Left lung (tissue), 4 donors: ENCODE measurements at regions not wholly inside any gene's neighbourhood (a gene's known extent, or its start where the extent isn't known, plus 50 kb on each side); places are given as distances from the start of the nearest gene placed in this dataset.
A peak's percentile ranks its signal among the peaks of the same experiment; 100 is the strongest.

Experiments
- ATAC-seq: fragments of 200-7000 bp; cut with Tn5 transposase; one replicate; pipeline ENCODE4 v1.9.1; 2020; ENCODE audit warnings: moderate library complexity
- DNase-seq, 4 donors: peaks; one replicate each; pipeline ENCODE4 v3.0.0-alpha.2; 2013 to 2020
- H3K27ac ChIP-seq, 2 donors: fragments of 200-600 bp; sonication (generic) in 1 of 2; one replicate each; pipeline versions ENCODE4 v1.5.0 to v1.8.0; 2020 to 2021
- H3K27me3 ChIP-seq, 2 donors: fragments of 200-600 bp; sonication (generic) in 1 of 2; one replicate each; pipeline versions ENCODE4 v1.5.0 to v1.8.0; 2020 to 2021
- H3K36me3 ChIP-seq, 2 donors: fragments of 200-600 bp; sonication (generic) in 1 of 2; one replicate each; pipeline versions ENCODE4 v1.5.0 to v1.8.0; 2020 to 2021
- H3K4me1 ChIP-seq, 2 donors: fragments of 200-600 bp; one replicate each; pipeline ENCODE4 v1.8.0; 2021
- H3K4me3 ChIP-seq, 2 donors: fragments of 200-600 bp; sonication (generic) in 1 of 2; one replicate each; pipeline versions ENCODE4 v1.5.0 to v1.8.0; 2020 to 2021; ENCODE audit warnings: mild to moderate bottlenecking in 1 of 2
- H3K9me3 ChIP-seq, 2 donors: fragments of 200-600 bp; sonication (generic) in 1 of 2; one replicate each; pipeline versions ENCODE4 v1.5.0 to v1.8.0; 2020 to 2021
- CTCF ChIP-seq, 2 donors: fragments of 200-600 bp; sonication (generic) in 1 of 2; IDR thresholded peaks; one replicate each; pipeline versions ENCODE4 v1.5.0 to v1.8.0; 2021; ENCODE audit warnings: antibody characterized with exemption in 2 of 2
- intact Hi-C, 2 donors: fragments of 100-400 bp; cut with DNase I; formaldehyde crosslinking; loops; one replicate each; pipeline versions ENCODE4 v1.11.2 to v1.14.2; 2022
- donor health status: DM: no; HTN: yes; CAD: no.
- donor health status: DM: no; HTN: no; CAD: no.

- ATAC-seq, result peak; percentile 85
- Histone ChIP-seq H3K9me3 (no peaks in the 10 kb centered on the region), H3K27me3 (no peaks in the 10 kb centered on the region), H3K4me1 (no peaks in the 10 kb centered on the region), H3K4me3 (no peak overlapping the region), H3K36me3 (no peaks in the 10 kb centered on the region), H3K27ac (no peak overlapping the region)
- TF ChIP-seq CTCF (IDR thresholded peaks at IDR 0.05), result no peak
- intact Hi-C loops, result no loop called here
- DNase-seq, result peak in 1 of 4 donors; percentile 46
Measured at GRCh38 chr16:47920709-47921108, 235.1 kb downstream of the ABCC12 start.

- H3K4me1 ChIP-seq, result no peaks in the 10 kb centered on the region
- no peaks in the 10 kb centered on the region for H3K36me3 ChIP-seq
- no peak for DNase-seq
- peaks cover 0 to 2% of the 10 kb centered on the region in 2 donors for H3K9me3 ChIP-seq
- H3K4me3 ChIP-seq, result no peak overlapping the region
- no peak for ATAC-seq
- no peaks in the 10 kb centered on the region for H3K27me3 ChIP-seq
- intact Hi-C loops, result no loop called here
- TF ChIP-seq CTCF (IDR thresholded peaks at IDR 0.05), result no peak
- H3K27ac ChIP-seq, result no peak overlapping the region
Measured at GRCh38 chr16:47917118-47917517, 238.7 kb downstream of the ABCC12 start.

DNA sequence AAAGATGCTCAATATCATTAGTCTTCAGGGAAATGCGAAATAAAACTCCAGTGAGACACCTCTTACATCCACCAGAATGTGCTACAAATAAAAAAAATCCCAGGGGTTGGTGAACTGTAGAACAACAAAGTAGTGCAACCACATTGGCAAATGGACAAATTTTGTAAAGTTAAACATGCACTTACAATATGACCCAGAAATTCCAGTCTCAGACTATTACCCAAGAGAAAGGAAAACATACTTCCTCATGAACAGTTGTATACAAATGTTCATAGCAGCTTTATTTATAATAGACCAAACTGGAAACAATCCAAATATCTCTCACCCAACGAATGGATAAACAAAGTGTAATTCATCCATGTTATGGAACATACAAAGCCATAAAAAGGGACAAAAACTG lies 239.5 kb downstream of the ABCC12 start:
- Histone ChIP-seq H3K4me3 (no peak overlapping the region), H3K36me3 (no peaks in the 10 kb centered on the region), H3K27me3 (no peaks in the 10 kb centered on the region), H3K27ac (no peak overlapping the region), H3K4me1 (no peaks in the 10 kb centered on the region), H3K9me3 (peaks cover 0 to 3% of the 10 kb centered on the region in 2 donors)
- no peak for DNase-seq
- intact Hi-C loops, result no loop called here
- TF ChIP-seq CTCF (IDR thresholded peaks at IDR 0.05), result no peak
- no peak for ATAC-seq

GRCh38 chr16:47907109-47907508 lies 248.7 kb downstream of the ABCC12 start:
- Histone ChIP-seq H3K4me1 (no peaks in the 10 kb centered on the region), H3K27ac (no peak overlapping the region), H3K9me3 (peaks cover 0 to 12% of the 10 kb centered on the region in 2 donors), H3K36me3 (no peaks in the 10 kb centered on the region), H3K27me3 (no peaks in the 10 kb centered on the region), H3K4me3 (no peak overlapping the region)
- no peak for TF ChIP-seq CTCF (IDR thresholded peaks at IDR 0.05)
- DNase-seq (peak in 1 of 4 donors; percentile 53), ATAC-seq (no peak)
- intact Hi-C loops, result no loop called here

DNA sequence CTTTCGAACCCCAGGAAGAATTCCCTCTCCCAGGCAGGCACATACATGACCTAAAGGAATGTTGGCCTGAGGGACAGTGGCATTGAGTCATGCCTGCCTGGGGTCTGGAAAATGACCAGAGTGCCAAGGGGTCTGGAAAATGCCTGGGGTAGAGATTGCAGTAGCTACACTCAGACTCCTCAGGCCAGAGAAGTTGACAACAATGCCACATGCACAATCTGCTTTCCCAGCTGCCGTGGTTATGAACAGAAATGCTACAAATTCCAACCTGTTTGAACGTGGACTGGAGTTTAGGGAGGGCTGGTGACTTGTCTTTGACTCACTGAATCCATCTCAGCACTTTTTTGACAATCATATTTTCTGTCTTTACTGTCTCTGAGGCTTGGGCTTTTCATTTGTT lies 250.0 kb downstream of the ABCC12 start:
- ATAC-seq (no peak), DNase-seq (no peak)
- no peak for TF ChIP-seq CTCF (IDR thresholded peaks at IDR 0.05)
- peaks cover 0 to 20% of the 10 kb centered on the region in 2 donors for H3K9me3 ChIP-seq
- no peak overlapping the region for H3K27ac ChIP-seq
- H3K27me3 ChIP-seq, result no peaks in the 10 kb centered on the region
- no peak overlapping the region for H3K4me3 ChIP-seq
- no peaks in the 10 kb centered on the region for H3K4me1 ChIP-seq
- intact Hi-C loops, result no loop called here
- H3K36me3 ChIP-seq, result no peaks in the 10 kb centered on the region
